Fibroblast of peridontal ligament (primary cell): ENCODE measurements at regions not wholly inside any gene's neighbourhood (a gene's known extent, or its start where the extent isn't known, plus 50 kb on each side); places are given as distances from the start of the nearest gene placed in this dataset.
"Not testable (repeated sequence)": the region's sequence is repeated elsewhere in the genome, so short reads cannot be mapped to it uniquely, and the experiment has no call there.

Experiments
- DNase-seq: peaks from one replicate; pipeline ENCODE4 v3.0.0-alpha.2; 2010; ENCODE audit errors: extremely low read depth

- DNase-seq: no peak
These were observed 161.7 kb upstream of the RPL34 start for GRCh38 chr4:108458681-108459080.

GRCh38 chr4:108454227-108454626, 166.1 kb upstream of the RPL34 start:
- DNase-seq: no peak

- no peak for DNase-seq
These were observed 167.0 kb upstream of the RPL34 start for GRCh38 chr4:108453366-108453765.

- DNase-seq: no peak
These were observed 170.0 kb upstream of the RPL34 start for GRCh38 chr4:108450236-108450898.

GRCh38 chr4:108449129-108449528, 171.2 kb upstream of the RPL34 start:
- no peak for DNase-seq

- no peak for DNase-seq
These were observed 173.8 kb upstream of the RPL34 start for GRCh38 chr4:108446556-108446955.

GRCh38 chr4:108445716-108446115, 174.7 kb upstream of the RPL34 start:
- DNase-seq: no peak

GRCh38 chr4:108443585-108443984, 176.8 kb upstream of the RPL34 start:
- DNase-seq: no peak

GRCh38 chr4:108433832-108434231, 186.5 kb upstream of the RPL34 start:
- peak; percentile 82 for DNase-seq

- not testable (repeated sequence) for DNase-seq
These were observed 187.0 kb upstream of the RPL34 start for GRCh38 chr4:108433394-108433793.

- DNase-seq: no peak
These were observed 188.0 kb upstream of the RPL34 start for GRCh38 chr4:108432418-108432817.

- no peak for DNase-seq
These were observed 188.4 kb upstream of the RPL34 start for GRCh38 chr4:108431986-108432385.

GRCh38 chr4:108430921-108431320, 189.5 kb upstream of the RPL34 start:
- no peak for DNase-seq

- no peak for DNase-seq
These were observed 190.7 kb upstream of the RPL34 start for GRCh38 chr4:108429662-108430061.

- DNase-seq: peak; percentile 35
These were observed 191.5 kb upstream of the RPL34 start for GRCh38 chr4:108428923-108429322.

GRCh38 chr4:108427946-108428485, 192.4 kb upstream of the RPL34 start:
- DNase-seq: peak; percentile 73

GRCh38 chr4:108426493-108426892, 193.9 kb upstream of the RPL34 start:
- peak; percentile 46 for DNase-seq

- DNase-seq: peak; percentile 94
These were observed 194.4 kb upstream of the RPL34 start for GRCh38 chr4:108425988-108426387.

GRCh38 chr4:108417923-108418322, 202.5 kb upstream of the RPL34 start:
- DNase-seq: no peak

- DNase-seq: no peak
These were observed 203.5 kb upstream of the RPL34 start for GRCh38 chr4:108416831-108417230.

GRCh38 chr4:108415389-108415788, 205.0 kb upstream of the RPL34 start:
- DNase-seq: no peak

GRCh38 chr4:108411836-108412235, 208.5 kb upstream of the RPL34 start:
- no peak for DNase-seq

GRCh38 chr4:108409691-108410090, 210.7 kb upstream of the RPL34 start:
- not testable (repeated sequence) for DNase-seq

GRCh38 chr4:108405586-108405985, 214.8 kb upstream of the RPL34 start:
- no peak for DNase-seq
